ENCODE measurements at regions not wholly inside any gene's neighbourhood (a gene's known extent, or its start where the extent isn't known, plus 50 kb on each side); places are given as distances from the start of the nearest gene placed in this dataset.

DNA sequence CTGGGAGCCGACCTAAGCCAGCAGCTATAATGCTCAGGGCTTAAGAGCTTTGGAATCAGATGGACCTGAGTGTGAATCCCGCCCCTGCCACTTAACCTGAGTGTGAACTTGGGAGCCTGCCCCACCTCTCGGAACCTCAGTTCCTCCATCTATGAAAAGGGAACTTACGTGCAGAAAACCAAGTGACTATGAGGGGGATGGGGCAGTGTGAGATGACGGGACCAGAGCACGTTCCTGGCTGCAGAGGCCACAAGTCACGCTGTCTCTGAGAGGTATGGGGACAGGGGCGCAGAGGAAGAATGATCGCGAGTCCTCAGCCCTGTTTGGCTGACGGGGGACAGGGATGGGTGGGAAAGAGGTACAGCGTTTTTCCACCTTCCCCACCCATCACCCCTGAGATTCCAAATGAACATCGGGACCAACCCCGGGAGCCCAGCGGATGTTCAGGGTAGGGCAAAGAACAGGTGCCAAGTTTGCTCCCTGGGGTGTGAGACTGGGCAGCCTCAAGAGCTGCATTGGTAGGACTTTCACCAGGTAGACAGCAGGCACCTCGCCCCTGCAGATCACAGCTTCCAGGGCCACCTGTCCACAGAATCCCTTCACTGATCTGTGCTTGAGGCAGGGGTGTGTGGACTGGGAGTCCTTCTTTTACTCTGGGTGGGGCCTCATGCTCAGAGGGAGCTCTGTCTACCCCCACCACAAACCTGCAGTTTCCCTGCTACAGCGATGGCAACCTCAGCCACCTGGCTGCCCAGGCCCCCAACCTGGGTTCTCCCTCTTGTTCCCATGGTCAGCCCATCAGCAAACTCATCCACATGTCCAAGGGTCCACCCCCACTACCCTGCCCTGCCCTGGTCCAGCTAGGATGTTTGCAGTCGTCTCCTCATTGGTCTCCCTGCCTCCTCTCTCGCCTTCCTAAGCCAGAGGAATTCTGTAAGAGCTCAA lies 85.8 kb downstream of the CEBPB start:
- intact Hi-C loops (cut with micrococcal nuclease) = no loop called here
- ATAC-seq (ENCODE audit: low read depth) (no peak), DNase-seq (no peak)
- Mint-ChIP-seq H3K4me1 (no peaks in the 10 kb centered on the region), H3K36me3 (ENCODE audit: low read depth) (no peaks in the 10 kb centered on the region), H3K27ac (peak overlapping the region; percentile 30), H3K9me3 (no peaks in the 10 kb centered on the region), H3K27me3 (peaks cover 34% of the 10 kb centered on the region), H3K4me3 (no peak overlapping the region)
- TF ChIP-seq, protein P1, sequence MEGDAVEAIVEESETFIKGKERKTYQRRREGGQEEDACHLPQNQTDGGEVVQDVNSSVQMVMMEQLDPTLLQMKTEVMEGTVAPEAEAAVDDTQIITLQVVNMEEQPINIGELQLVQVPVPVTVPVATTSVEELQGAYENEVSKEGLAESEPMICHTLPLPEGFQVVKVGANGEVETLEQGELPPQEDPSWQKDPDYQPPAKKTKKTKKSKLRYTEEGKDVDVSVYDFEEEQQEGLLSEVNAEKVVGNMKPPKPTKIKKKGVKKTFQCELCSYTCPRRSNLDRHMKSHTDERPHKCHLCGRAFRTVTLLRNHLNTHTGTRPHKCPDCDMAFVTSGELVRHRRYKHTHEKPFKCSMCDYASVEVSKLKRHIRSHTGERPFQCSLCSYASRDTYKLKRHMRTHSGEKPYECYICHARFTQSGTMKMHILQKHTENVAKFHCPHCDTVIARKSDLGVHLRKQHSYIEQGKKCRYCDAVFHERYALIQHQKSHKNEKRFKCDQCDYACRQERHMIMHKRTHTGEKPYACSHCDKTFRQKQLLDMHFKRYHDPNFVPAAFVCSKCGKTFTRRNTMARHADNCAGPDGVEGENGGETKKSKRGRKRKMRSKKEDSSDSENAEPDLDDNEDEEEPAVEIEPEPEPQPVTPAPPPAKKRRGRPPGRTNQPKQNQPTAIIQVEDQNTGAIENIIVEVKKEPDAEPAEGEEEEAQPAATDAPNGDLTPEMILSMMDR (IDR thresholded peaks at IDR 0.05) = no peak
- ChIA-PET CTCF (no interaction called here), POLR2A (interaction anchor here (0.6 kb wide), 2 partner anchors 96 to 214 kb away, joined by 3 to 11 read pairs; no protein-coding TSS in a partner anchor)

DNA sequence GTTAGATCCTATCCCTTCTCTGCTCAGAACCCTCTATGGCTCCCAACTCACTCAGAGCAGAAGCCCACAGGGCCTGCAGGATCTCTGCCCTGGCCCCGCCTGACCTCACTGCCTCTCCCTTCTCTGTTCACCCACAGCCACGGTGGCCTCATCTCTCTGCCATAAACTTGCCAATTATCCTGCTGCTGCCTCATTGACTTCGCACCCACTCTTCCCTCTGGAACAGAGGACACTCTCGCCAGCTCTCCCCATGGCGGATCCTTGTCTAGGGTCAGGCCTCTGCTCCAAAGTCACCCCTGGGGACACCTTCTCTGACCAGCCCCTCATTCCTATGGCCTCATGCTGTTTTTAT lies 86.4 kb downstream of the CEBPB start:
- ChIA-PET POLR2A (no interaction called here), CTCF (no interaction called here)
- TF ChIP-seq, protein P1 (IDR thresholded peaks at IDR 0.05) = no peak
- Mint-ChIP-seq H3K4me1 (no peaks in the 10 kb centered on the region), H3K36me3 (ENCODE audit: low read depth) (no peaks in the 10 kb centered on the region), H3K27ac (no peak overlapping the region), H3K9me3 (no peaks in the 10 kb centered on the region), H3K4me3 (no peak overlapping the region), H3K27me3 (peaks cover 30% of the 10 kb centered on the region)
- ATAC-seq (ENCODE audit: low read depth) = no peak
- DNase-seq = no peak
- intact Hi-C loops (cut with micrococcal nuclease) = no loop called here

DNA sequence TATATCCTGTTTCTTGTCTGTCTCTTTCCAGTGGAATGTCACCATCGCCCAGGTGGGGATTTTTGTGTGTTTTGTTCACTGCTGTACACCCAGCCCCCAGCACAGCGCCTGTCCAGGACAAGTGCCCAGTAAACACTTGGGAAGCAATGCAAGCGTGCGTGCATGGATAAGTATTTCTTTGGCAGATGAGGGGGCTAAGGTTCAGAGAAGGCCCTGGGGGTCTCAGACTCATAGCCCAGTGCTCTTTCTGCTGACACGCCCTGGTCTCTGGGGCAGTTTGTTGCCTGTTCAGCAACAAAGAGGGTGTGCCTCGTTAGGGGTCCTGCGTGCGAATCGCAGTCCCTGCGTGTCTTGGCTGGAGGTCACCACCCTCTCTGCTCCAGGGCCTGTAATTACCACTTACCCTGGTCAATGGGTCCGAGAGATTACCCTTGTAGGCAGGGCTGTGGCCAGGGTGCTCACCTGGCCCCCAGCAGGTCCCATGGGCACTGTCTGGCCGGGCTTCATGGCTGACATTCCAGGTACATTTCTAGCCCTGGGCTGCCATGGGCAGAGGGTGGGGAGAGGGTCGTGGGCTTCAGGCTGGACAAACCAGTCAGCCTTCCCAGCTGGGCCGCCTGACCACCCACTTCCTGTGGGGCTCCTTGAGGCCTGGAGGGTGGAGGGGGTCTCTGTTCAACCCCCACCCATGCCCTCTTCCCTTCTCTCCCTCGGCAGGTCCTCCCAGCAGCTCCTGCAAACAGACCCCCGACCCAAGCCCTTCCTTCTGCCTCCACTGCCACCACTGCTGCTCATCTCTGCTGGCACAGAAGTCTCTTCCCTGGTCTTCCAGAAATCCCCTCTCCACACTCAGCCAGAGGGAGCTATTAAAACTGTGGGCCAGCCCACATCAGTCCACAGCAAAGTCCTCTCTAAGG lies 87.1 kb downstream of the CEBPB start:
- peaks cover 31% of the 10 kb centered on the region for H3K27me3 Mint-ChIP-seq
- no peaks in the 10 kb centered on the region for H3K36me3 Mint-ChIP-seq (ENCODE audit: low read depth)
- H3K27ac Mint-ChIP-seq = no peak overlapping the region
- intact Hi-C loops (cut with micrococcal nuclease) = no loop called here
- no peak overlapping the region for H3K4me3 Mint-ChIP-seq
- no peaks in the 10 kb centered on the region for H3K4me1 Mint-ChIP-seq
- DNase-seq (no peak), ATAC-seq (ENCODE audit: low read depth) (no peak)
- POLR2A ChIA-PET = no interaction called here
- no peaks in the 10 kb centered on the region for H3K9me3 Mint-ChIP-seq
- CTCF ChIA-PET = no interaction called here
- TF ChIP-seq, protein P1 (IDR thresholded peaks at IDR 0.05) = no peak

DNA sequence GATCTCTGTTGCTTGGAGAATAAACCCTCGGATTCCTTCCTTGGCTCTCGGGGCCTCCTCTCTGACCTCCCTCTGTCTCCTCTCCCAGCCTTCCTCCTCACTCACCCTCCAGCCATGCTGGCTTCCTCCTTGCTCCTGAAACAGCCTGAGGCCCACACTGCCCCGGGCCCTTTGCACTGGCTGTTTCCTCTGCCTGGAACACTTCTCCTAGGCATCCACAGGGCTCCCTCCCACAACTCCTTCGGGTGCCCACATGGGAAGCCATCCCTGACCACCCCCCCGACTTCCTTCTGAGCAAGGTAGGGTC lies 87.7 kb downstream of the CEBPB start:
- Mint-ChIP-seq H3K27me3 (peaks cover 32% of the 10 kb centered on the region), H3K4me3 (no peak overlapping the region), H3K9me3 (no peaks in the 10 kb centered on the region), H3K4me1 (no peaks in the 10 kb centered on the region), H3K36me3 (ENCODE audit: low read depth) (no peaks in the 10 kb centered on the region), H3K27ac (no peak overlapping the region)
- intact Hi-C loops (cut with micrococcal nuclease) = no loop called here
- TF ChIP-seq, protein P1 (IDR thresholded peaks at IDR 0.05) = no peak
- ChIA-PET CTCF (no interaction called here), POLR2A (no interaction called here)
- no peak for ATAC-seq (ENCODE audit: low read depth)
- DNase-seq = no peak

All from activated B cell treated with CpG ODN at 0.5 μM for 24 hours (primary cell).